OCI-LY3 (cell line): ENCODE measurements at regions not wholly inside any gene's neighbourhood (a gene's known extent, or its start where the extent isn't known, plus 50 kb on each side); places are given as distances from the start of the nearest gene placed in this dataset.

Experiments used
- CTCF ChIP-seq: fragments of 200-600, 300-600 bp; sonication (generic); IDR thresholded peaks from 2 replicates; pipeline ENCODE4 v1.5.1; 2014; ENCODE audit warnings: antibody characterized with exemption, low read length, low read depth
- EZH2phosphoT487 ChIP-seq: fragments of 200-600 bp; shearing (Covaris generic); IDR thresholded peaks from 2 replicates; pipeline ENCODE4 v1.6.1; 2018; ENCODE audit warnings: antibody characterized with exemption, mixed run types, low read depth

- TF ChIP-seq CTCF, result no peak
- TF ChIP-seq EZH2phosphoT487, result no peak
Observed at GRCh38 chr4:54823616-54824015, 165.9 kb downstream of the KIT start.
